CD14-positive monocyte (primary cell): ENCODE measurements at regions not wholly inside any gene's neighbourhood (a gene's known extent, or its start where the extent isn't known, plus 50 kb on each side); places are given as distances from the start of the nearest gene placed in this dataset.

Source experiments
- DNase-seq, 3 donors: peaks; one replicate each; pipeline ENCODE4 v3.0.0-alpha.2; 2011 to 2022
- H2AFZ ChIP-seq: 2 replicates; pipeline ENCODE4 v1.6.0; 2012; ENCODE audit warnings: mild to moderate bottlenecking, low read depth, low read length, inconsistent platforms; ENCODE audit not compliant: insufficient read depth, poor library complexity, severe bottlenecking
- H3K27ac ChIP-seq, 2 donors: 1 replicate in 1 of 2; 2 replicates in 1 of 2; pipeline ENCODE4 v1.5.1; 2012 to 2013; ENCODE audit warnings: low read length in 2 of 2, control low read depth in 1 of 2, inconsistent platforms in 1 of 2, low read depth in 1 of 2, mild to moderate bottlenecking in 1 of 2
- H3K27me3 ChIP-seq, 2 donors: one replicate each; pipeline versions ENCODE4 v1.6.0 to v1.6.1; 2011 to 2013; ENCODE audit warnings: low read length in 2 of 2; ENCODE audit not compliant: control insufficient read depth in 2 of 2, insufficient read depth in 2 of 2
- H3K36me3 ChIP-seq, 2 donors: replicated peaks in 1 of 2; 1 replicate in 1 of 2; 2 replicates in 1 of 2; pipeline versions ENCODE4 v1.5.1 to v1.6.1; 2012 to 2013; ENCODE audit warnings: low read length in 2 of 2, control low read depth in 1 of 2, inconsistent platforms in 1 of 2, mild to moderate bottlenecking in 1 of 2; ENCODE audit not compliant: insufficient read depth in 2 of 2, control insufficient read depth in 1 of 2
- H3K4me1 ChIP-seq, 2 donors: 1 replicate in 1 of 2; 2 replicates in 1 of 2; pipeline versions ENCODE4 v1.5.1 to v1.6.1; 2012 to 2013; ENCODE audit warnings: low read length in 2 of 2, control low read depth in 1 of 2, inconsistent platforms in 1 of 2, mild to moderate bottlenecking in 1 of 2, moderate library complexity in 1 of 2; ENCODE audit not compliant: insufficient read depth in 2 of 2, control insufficient read depth in 1 of 2
- H3K4me2 ChIP-seq: replicated peaks from 2 replicates; pipeline ENCODE3; 2012; ENCODE audit warnings: low read length, moderate library complexity, mild to moderate bottlenecking; ENCODE audit not compliant: poor library complexity, severe bottlenecking; ENCODE audit errors: extremely low read depth
- H3K4me3 ChIP-seq, 3 experiments: fragments of 200-600 bp in 1 of 3; sonication (generic) in 1 of 3; replicated peaks in 1 of 3; 1 replicate in 2 of 3; 2 replicates in 1 of 3; pipeline ENCODE4 v1.5.1; 2011 to 2013; ENCODE audit warnings: low read length in 3 of 3, mild to moderate bottlenecking in 3 of 3, control low read depth in 2 of 3, low read depth in 2 of 3, inconsistent platforms in 1 of 3, moderate library complexity in 1 of 3
- H3K79me2 ChIP-seq: 2 replicates; pipeline ENCODE4 v1.6.0; 2012; ENCODE audit warnings: mild to moderate bottlenecking, control low read depth, inconsistent platforms, low read length, moderate library complexity; ENCODE audit not compliant: insufficient read depth
- H3K9ac ChIP-seq: 2 replicates; pipeline ENCODE4 v1.6.0; 2017; ENCODE audit warnings: low read length, mild to moderate bottlenecking; ENCODE audit not compliant: insufficient read depth, poor library complexity, severe bottlenecking
- H3K9me3 ChIP-seq, 2 donors: replicated peaks in 1 of 2; 1 replicate in 1 of 2; 2 replicates in 1 of 2; pipeline versions ENCODE4 v1.5.1 to v1.6.1; 2012 to 2013; ENCODE audit warnings: low read length in 2 of 2, control low read depth in 1 of 2; ENCODE audit not compliant: control insufficient read depth in 1 of 2, insufficient read depth in 1 of 2
- H4K20me1 ChIP-seq: 2 replicates; pipeline ENCODE4 v1.6.0; 2012; ENCODE audit warnings: mild to moderate bottlenecking, low read length, control low read depth, moderate library complexity; ENCODE audit not compliant: insufficient read depth
- H3K27ac Mint-ChIP-seq, 7 donors: one replicate each; pipeline ENCODE4 v1.8.0; 2020; ENCODE audit warnings: mild to moderate bottlenecking in 7 of 7, mixed read lengths in 7 of 7, moderate library complexity in 6 of 7, inconsistent platforms in 2 of 7
- H3K27me3 Mint-ChIP-seq, 3 donors: one replicate each; pipeline ENCODE4 v1.8.0; 2021 to 2022; ENCODE audit warnings: low read depth in 3 of 3, mild to moderate bottlenecking in 3 of 3, mixed read lengths in 3 of 3, moderate library complexity in 3 of 3, inconsistent platforms in 1 of 3
- H3K36me3 Mint-ChIP-seq, 2 donors: one replicate each; pipeline ENCODE4 v1.8.0; 2020; ENCODE audit warnings: mixed read lengths in 2 of 2, inconsistent platforms in 1 of 2, mild to moderate bottlenecking in 1 of 2
- H3K4me1 Mint-ChIP-seq: one replicate; pipeline ENCODE4 v1.8.0; 2020; ENCODE audit warnings: mild to moderate bottlenecking, mixed read lengths
- H3K4me3 Mint-ChIP-seq, 2 donors: one replicate each; pipeline ENCODE4 v1.8.0; 2020; ENCODE audit warnings: mild to moderate bottlenecking in 2 of 2, mixed read lengths in 2 of 2, moderate library complexity in 1 of 2
- H3K9me3 Mint-ChIP-seq, 7 donors: one replicate each; pipeline ENCODE4 v1.8.0; 2020 to 2022; ENCODE audit warnings: mixed read lengths in 7 of 7, mild to moderate bottlenecking in 6 of 7, moderate library complexity in 6 of 7, inconsistent platforms in 2 of 7
- CTCF ChIP-seq: fragments of 200-600 bp; IDR thresholded peaks from one replicate; pipeline ENCODE4 v1.8.0; 2022; ENCODE audit warnings: antibody characterized with exemption, mild to moderate bottlenecking
- WGBS: methylation state at CpG from one replicate; pipeline ENCODE4 v1.1.5; 2013; ENCODE audit warnings: missing lambda C conversion rate; ENCODE audit not compliant: insufficient coverage; 5-methylcytosine and 5-hydroxymethylcytosine counted together
- intact Hi-C, 2 donors: fragments of 100-400 bp; cut with micrococcal nuclease; formaldehyde crosslinking; loops; one replicate each; pipeline versions ENCODE4 v1.15.0 to v1.15.1; 2023

- H3K27ac Mint-ChIP-seq, result peak overlapping the region in 1 of 7 donors; percentile 70
- Histone ChIP-seq H3K9ac (no peak overlapping the region), H3K36me3 (no peaks in the 10 kb centered on the region), H3K27me3 (no peaks in the 10 kb centered on the region), H3K9me3 (no peaks in the 10 kb centered on the region), H2AFZ (no peak overlapping the region), H3K4me3 (no peak overlapping the region), H4K20me1 (no peaks in the 10 kb centered on the region), H3K4me2 (peak overlapping the region; percentile 8), H3K4me1 (peaks cover 14 to 23% of the 10 kb centered on the region in 2 donors), H3K79me2 (no peaks in the 10 kb centered on the region), H3K27ac (no peak overlapping the region)
- H3K4me3 Mint-ChIP-seq, result peak overlapping the region in 1 of 2 donors; percentile 51
- H3K4me1 Mint-ChIP-seq, result peaks cover 15% of the 10 kb centered on the region
- TF ChIP-seq CTCF, result no peak
- no peaks in the 10 kb centered on the region for H3K36me3 Mint-ChIP-seq
- peaks cover under 1 to 3% (median 3%) of the 10 kb centered on the region in 3 donors for H3K27me3 Mint-ChIP-seq
- peaks cover 0 to 4% (median 2%) of the 10 kb centered on the region in 7 donors for H3K9me3 Mint-ChIP-seq
- peak; percentile 27 to 45 (median 39) for DNase-seq
- intact Hi-C loops, result no loop called here
These were observed 70.3 kb upstream of the TP53I11 start for GRCh38 chr11:45021001-45021400.

GRCh38 chr11:45021692-45022141, 71.0 kb upstream of the TP53I11 start:
- no peaks in the 10 kb centered on the region for H3K36me3 ChIP-seq
- no peak overlapping the region for H2AFZ ChIP-seq
- Mint-ChIP-seq H3K27ac (peak overlapping the region in 1 of 7 donors; percentile 24), H3K4me1 (peaks cover 21% of the 10 kb centered on the region), H3K4me3 (no peak overlapping the region), H3K9me3 (peaks cover 0 to 4% (median 0%) of the 10 kb centered on the region in 7 donors), H3K27me3 (peaks cover 3 to 5% (median 3%) of the 10 kb centered on the region in 3 donors), H3K36me3 (no peaks in the 10 kb centered on the region)
- peaks cover 17 to 28% of the 10 kb centered on the region in 2 donors for H3K4me1 ChIP-seq
- TF ChIP-seq CTCF, result no peak
- no peaks in the 10 kb centered on the region for H3K9me3 ChIP-seq
- WGBS, result 42% methylated on average over 9 of the region's 9 CpGs
- intact Hi-C loops, result no loop called here
- no peak overlapping the region for H3K27ac ChIP-seq
- H4K20me1 ChIP-seq, result no peaks in the 10 kb centered on the region
- no peaks in the 10 kb centered on the region for H3K27me3 ChIP-seq
- H3K4me2 ChIP-seq, result no peak overlapping the region
- no peak overlapping the region for H3K4me3 ChIP-seq
- no peak for DNase-seq
- no peaks in the 10 kb centered on the region for H3K79me2 ChIP-seq
- H3K9ac ChIP-seq, result no peak overlapping the region
